GM18498 (cell line): ENCODE measurements at regions not wholly inside any gene's neighbourhood (a gene's known extent, or its start where the extent isn't known, plus 50 kb on each side); places are given as distances from the start of the nearest gene placed in this dataset.
"Not testable (repeated sequence)": the region's sequence is repeated elsewhere in the genome, so short reads cannot be mapped to it uniquely, and the experiment has no call there.

ENCODE experiments used
- ATAC-seq: cut with Tn5 transposase; IDR thresholded peaks from one replicate; pipeline ENCODE4 v1.9.1; 2021; ENCODE audit warnings: mild to moderate bottlenecking, moderate library complexity; ENCODE audit not compliant: unreplicated experiment

- no peak for ATAC-seq
Measured at GRCh38 chr7:156324201-156324600, 316.4 kb upstream of the RNF32 start.

- ATAC-seq = not testable (repeated sequence)
Measured at GRCh38 chr7:156321430-156321829, 319.1 kb upstream of the RNF32 start.

- ATAC-seq = no peak
Measured at GRCh38 chr7:156318926-156319325, 321.6 kb upstream of the RNF32 start.

- no peak for ATAC-seq
Measured at GRCh38 chr7:156318426-156318825, 322.1 kb upstream of the RNF32 start.

- ATAC-seq = no peak
Measured at GRCh38 chr7:156309016-156309620, 331.5 kb upstream of the RNF32 start.

GRCh38 chr7:156307193-156307592, 333.4 kb upstream of the RNF32 start:
- ATAC-seq = no peak

GRCh38 chr7:156305351-156305750, 335.2 kb upstream of the RNF32 start:
- no peak for ATAC-seq

GRCh38 chr7:156282816-156283215, 357.8 kb upstream of the RNF32 start:
- no peak for ATAC-seq

- ATAC-seq = no peak
Measured at GRCh38 chr7:156279635-156280034, 360.9 kb upstream of the RNF32 start.

GRCh38 chr7:156275292-156275691, 365.3 kb upstream of the RNF32 start:
- no peak for ATAC-seq

- ATAC-seq = no peak
Measured at GRCh38 chr7:156274557-156274956, 366.0 kb upstream of the RNF32 start.

- ATAC-seq = no peak
Measured at GRCh38 chr7:156261581-156261980, 379.0 kb upstream of the RNF32 start.

- ATAC-seq = no peak
Measured at GRCh38 chr7:156257904-156258303, 382.7 kb upstream of the RNF32 start.

- no peak for ATAC-seq
Measured at GRCh38 chr7:156255635-156256034, 384.9 kb upstream of the RNF32 start.

- no peak for ATAC-seq
Measured at GRCh38 chr7:156251861-156252260, 388.7 kb upstream of the RNF32 start.

GRCh38 chr7:156240532-156240931, 400.0 kb upstream of the RNF32 start:
- ATAC-seq = no peak

GRCh38 chr7:156238366-156239133, 402.0 kb upstream of the RNF32 start:
- ATAC-seq = no peak

- no peak for ATAC-seq
Measured at GRCh38 chr7:156237614-156238013, 403.0 kb upstream of the RNF32 start.

- ATAC-seq = no peak
Measured at GRCh38 chr7:156236936-156237599, 403.5 kb upstream of the RNF32 start.

GRCh38 chr7:156236181-156236889, 404.2 kb upstream of the RNF32 start:
- ATAC-seq = no peak

- ATAC-seq = no peak
Measured at GRCh38 chr7:156234666-156235494, 405.7 kb upstream of the RNF32 start.
